Skin epidermis (tissue), 12 donors: ENCODE measurements at regions not wholly inside any gene's neighbourhood (a gene's known extent, or its start where the extent isn't known, plus 50 kb on each side); places are given as distances from the start of the nearest gene placed in this dataset.

Experiments used
- H3K27ac ChIP-seq, 21 experiments: fragments of 200-600 bp; sonication (generic) in 11 of 21; one replicate each; pipeline ENCODE4 v1.5.0; 2020; ENCODE audit warnings: mild to moderate bottlenecking in 3 of 21, inconsistent platforms in 2 of 21, moderate library complexity in 2 of 21
- H3K4me3 ChIP-seq, 7 experiments: fragments of 200-600 bp; sonication (generic) in 2 of 7; one replicate each; pipeline ENCODE4 v1.5.0; 2020; ENCODE audit warnings: inconsistent platforms in 2 of 7, mild to moderate bottlenecking in 2 of 7, moderate library complexity in 1 of 7

DNA sequence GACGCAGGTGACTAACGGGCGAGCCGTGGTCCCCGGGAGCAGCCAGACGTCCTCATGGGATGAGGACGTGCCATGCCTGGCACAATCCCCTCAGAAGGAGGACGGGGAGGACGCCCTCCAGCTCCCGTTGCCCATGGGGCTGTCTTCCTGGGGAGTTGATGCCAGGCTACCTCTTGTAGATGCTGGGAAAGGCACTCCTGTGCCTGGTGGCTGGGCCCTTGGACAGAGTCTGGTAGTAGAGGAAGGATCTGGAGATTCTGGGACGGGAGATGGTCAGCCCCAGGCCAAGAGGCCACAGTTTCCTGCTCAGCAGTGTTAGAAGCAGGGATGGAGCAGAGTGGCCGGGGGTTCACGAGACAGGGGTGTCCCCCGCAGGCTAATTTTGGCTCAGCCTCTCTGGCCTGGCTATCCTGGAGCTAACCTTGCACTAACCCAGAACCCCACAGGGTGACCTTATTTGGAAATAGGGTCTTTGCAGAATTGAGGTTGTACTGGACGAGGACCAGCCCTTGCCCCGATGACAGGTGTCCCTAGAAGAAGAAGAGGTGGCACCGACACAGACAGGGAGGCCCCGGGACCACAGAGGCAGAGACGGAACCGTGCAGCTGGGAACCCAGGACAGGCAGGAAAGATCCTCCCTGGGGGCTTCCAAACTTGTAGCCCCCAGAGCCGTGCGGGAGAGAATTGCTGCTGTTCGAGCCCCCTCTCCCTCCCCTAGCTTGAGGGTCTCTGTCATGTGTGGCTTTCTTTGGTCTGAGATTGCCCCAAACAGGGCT is 50.1 kb upstream of the ADRA2C start:
- no peak overlapping the region for H3K27ac ChIP-seq
- no peak overlapping the region for H3K4me3 ChIP-seq

DNA sequence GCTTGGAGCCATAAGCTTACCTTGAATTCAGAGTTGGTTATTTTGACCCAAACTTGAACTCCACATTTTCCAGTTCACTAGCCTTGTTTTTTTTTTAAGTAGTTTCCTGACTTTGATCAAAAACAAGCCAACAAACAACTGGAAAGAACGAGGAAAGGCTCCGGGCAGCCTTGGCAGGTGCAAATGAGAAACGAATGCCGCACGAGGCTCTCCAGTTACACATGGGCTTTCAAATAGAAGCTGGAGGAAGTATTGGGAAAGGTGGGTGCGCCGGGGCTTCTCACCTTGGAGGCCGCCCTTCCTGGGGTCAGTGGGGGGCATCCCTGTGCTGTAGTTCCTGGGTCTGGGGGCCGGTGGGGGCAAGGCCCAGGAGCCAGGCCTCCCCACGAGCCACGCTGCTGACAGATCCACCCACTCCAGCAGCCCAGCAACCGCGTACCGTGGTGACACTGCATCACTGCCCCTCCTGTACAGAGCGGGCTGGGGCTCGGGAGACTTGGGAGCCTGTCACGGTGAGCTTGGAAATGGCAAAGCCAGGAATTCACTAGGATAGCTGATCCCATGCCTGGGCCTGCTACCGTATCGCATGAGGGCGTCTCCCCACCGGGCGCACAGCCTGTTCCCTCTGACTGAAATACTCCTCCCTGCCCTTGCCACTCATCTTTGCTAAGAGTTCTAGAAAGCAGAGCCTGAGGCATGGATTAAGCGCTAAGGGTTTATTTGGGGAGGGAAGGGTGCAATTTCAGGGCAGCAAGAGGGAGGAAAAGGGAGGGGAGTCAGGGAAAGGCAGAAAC is 50.9 kb upstream of the ADRA2C start:
- no peak overlapping the region for H3K27ac ChIP-seq
- H3K4me3 ChIP-seq: no peak overlapping the region

DNA sequence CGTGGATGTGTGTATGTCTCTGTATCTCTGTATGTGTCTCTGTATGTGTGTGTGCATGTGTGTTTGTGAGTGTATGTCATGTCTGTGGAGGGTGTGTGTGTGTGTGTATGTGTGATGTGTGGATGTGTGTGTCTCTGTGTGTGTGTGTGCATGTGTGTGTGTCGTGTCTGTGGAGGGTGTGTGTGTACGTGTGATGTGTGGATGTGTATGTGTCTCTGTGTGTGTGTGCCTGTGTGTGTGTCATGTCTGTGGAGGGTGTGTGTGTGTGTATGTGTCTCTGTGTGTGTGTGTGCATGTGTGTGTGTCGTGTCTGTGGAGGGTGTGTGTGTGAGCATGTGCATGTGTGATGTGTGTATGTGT is 51.6 kb upstream of the ADRA2C start:
- Histone ChIP-seq H3K4me3 (no peak overlapping the region), H3K27ac (no peak overlapping the region)

DNA sequence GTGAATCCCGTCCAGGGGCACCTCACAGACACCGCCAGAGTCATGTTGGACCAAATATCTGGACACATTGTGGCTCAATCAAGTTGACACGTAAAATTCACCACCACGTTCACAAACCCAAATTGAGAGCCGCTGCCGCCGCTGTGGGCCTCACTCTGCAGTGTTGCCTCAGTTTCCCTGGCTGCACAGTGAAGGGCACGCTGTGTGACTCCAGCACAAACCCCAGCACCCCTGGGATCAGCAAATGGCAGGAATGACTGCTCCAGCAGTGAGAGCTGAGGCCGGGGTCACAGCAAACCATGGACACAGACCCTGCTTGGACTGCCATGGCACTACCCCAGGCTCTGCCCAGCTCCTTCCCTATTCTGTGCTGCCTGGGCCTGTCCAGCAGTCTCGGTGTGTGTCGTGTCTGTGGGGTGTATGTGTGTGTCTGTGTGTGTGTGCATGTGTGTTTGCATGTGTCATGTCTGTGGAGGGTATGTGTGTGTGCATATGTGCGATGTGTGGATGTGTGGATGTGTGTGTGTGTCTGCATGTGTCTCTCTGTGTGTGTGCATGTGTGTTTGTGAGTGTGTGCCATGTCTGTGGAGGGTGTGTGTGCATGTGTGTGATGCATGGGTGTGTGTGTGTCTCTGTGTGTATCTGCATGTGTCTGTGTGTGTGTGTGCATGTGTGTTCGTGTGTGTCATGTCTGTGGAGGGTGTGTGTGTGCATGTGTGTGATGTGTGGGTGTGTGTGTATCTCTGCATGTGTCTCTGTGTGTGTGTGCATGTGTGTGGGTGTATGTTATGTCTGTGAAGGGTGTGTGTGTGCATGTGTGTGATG is 52.2 kb upstream of the ADRA2C start:
- Histone ChIP-seq H3K27ac (no peak overlapping the region), H3K4me3 (no peak overlapping the region)

DNA sequence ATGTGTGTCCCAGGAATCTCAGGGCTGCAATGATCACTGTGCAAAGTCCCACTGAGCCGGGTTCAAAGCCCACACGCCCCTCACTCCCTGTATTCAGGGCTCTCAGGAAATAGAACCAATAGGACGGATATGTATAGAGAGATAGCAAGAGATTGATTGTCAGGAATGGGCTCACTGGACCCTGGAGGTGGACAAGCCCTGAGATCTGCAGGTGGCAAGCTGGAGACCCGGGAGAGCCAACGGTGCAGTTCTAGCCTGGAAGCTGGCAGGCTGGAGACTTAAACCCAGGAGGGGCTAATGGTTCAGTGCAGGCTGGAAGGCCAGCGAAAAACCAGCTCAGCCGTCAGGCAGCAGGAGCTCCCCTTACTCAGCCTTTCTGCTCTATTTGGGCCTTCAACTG is 52.8 kb upstream of the ADRA2C start:
- no peak overlapping the region for H3K27ac ChIP-seq

DNA sequence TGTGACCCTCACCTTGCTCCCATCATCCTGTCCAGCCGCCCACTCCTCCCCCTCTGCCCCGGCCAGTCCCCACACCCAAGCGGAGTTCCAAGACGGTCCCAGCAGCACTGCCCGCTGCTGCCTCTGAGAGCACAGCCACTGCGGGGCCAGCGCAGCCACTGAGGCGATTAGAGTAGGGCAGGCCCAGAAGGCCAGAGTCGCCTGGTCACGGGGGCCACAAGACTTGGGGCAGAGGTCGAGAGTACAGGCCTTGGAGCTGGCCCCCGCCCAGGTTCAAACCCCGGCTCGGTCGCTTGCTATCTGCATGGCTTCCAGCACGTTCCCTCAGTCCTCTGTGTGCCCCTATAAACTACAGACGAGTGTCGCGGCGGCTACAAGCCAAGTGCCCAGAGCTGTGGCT is 53.2 kb upstream of the ADRA2C start:
- Histone ChIP-seq H3K27ac (no peak overlapping the region), H3K4me3 (no peak overlapping the region)

More for the DNA sequence above, 52.8 kb upstream of the ADRA2C start:
- no peak overlapping the region for H3K4me3 ChIP-seq

DNA sequence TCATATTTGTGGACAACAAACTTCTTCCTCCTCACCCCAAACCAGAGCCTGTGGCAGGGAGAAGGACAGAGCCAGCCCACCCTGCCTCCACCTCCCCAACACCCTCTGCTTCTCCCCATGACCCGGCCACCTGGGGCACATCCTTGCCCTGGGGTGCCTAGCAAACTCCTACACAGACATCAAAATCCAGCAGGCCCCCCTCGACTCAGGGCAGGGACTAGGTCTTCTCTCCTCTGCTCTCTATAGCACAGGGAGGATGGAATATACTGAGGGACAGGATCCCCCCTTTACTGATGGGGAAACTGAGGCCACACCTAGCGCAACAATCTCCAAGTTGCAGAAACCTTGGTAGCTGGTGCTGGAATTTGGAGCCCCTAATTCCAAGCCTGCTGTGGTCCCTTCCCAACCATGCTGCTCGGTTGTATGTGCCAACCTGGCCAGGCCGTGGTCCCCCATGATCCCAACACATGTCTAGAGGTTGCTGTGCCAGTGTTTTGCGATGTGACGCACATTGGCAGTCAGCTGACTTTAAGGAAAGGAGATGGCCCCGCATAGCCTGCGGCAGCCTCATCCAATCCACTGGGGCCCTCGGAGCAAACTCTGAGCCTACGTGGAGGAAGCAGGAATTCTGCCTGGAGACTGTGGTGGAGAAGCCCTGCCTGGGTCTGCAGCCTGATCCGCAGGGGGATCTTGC is 53.9 kb upstream of the ADRA2C start:
- Histone ChIP-seq H3K27ac (no peak overlapping the region), H3K4me3 (no peak overlapping the region)

DNA sequence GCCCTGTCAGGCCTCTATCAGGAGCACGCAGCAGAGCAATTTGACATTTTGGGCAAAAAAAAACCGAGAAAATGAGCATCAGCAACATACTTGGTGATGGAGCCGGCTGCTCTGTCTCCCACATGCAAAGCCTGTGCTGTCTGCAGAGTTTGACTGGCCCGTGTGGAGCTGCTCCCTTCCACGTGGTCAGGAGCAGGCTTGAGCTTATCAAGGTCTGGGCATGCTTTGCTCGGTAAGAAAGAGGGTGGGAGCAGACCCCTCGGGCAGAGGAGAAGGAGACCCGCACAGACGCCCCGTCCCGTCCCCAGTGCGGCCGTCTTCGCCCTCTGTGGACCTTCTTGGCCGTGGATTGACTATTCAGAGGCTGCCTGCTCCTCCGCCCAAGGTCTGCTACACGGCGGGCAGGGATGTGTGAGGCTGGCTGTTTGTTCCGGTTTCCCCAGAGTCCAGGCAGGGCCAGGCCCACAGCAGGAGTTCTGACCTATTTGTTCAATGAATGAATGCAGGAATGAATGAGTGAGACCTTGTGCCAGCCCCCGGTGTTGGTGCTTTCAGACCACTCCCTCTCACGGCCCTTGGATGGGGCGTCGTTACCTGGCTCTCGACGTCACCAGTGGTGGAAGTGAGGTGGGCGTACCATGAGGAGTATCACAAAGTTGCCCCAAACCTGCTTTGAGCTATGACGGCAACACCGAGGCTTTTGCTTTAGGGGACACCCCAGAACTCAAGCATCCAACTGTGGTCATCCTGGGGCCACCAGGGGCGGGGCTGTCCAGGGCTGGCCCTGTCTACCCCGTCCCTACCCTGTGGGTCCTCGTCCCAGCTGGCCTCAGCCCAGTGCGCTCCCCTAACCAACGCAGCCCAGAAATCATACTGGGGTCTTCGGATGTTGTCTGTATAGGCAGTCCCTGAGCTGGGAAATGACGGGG is 54.7 kb upstream of the ADRA2C start:
- H3K4me3 ChIP-seq: no peak overlapping the region
- no peak overlapping the region for H3K27ac ChIP-seq

DNA sequence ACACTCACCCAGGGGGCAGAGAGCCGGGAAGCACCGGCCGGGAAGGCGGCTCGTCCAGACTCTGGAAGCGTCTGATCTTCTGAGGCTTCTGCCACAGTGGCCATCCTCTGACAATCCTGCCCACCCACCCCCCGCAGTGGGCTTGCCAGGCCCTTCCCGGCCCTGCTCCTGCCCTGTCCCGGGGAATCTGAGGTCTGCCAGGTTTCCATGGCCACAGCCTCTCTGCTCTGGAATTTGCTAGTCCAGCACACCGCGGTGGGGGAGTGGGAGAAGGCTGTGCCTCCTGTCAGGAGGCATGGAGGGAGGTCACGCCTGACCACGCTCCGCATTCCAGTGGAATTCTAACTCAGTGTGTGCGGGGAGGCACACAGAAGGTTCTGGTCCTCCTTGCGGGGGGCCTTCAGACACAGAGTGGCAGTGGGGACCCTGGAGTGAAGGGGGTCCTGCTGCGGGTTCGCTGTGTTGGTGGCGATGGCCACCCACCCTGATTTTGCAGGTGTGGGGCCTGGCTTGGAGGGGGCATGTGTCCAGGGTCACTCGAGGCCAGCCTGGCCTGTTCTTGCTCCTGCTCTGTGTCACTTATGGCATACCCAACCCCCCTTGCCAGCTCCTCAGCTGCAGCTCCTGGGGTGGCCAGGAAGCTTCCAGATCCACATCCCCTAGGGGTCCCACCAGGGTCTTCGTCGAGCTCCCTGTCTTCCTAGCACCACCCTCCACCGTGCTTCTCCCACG is 55.6 kb upstream of the ADRA2C start:
- Histone ChIP-seq H3K27ac (no peak overlapping the region), H3K4me3 (no peak overlapping the region)

DNA sequence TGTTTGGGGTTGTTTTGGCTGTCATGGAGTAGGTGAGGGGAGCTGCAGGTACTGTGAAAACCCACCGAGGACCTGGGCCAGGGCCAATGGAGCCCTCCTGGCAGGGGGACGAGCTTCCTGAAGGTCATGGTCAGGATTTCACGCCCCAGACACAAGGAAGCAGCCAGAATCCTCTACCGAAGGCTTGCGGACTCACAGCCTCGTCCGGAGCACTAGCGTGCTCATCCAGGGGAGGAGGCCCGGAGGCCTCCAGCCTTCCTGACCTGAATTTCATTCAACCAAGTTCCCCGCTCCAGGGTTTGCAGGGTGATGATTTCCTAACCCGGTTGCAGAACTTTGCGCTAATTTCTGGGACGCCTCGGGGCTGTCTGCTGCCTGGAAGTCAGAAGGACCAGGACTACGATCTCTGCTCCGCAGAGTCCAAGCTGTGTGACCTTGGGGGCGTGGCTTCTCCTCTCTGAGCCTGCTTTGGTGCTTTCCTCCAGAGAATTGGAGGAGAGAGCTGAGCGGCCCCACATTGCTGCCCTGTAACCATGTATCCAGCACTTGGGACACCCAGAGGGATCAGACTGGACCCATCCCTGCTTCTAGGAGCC is 56.2 kb upstream of the ADRA2C start:
- Histone ChIP-seq H3K27ac (no peak overlapping the region), H3K4me3 (no peak overlapping the region)

DNA sequence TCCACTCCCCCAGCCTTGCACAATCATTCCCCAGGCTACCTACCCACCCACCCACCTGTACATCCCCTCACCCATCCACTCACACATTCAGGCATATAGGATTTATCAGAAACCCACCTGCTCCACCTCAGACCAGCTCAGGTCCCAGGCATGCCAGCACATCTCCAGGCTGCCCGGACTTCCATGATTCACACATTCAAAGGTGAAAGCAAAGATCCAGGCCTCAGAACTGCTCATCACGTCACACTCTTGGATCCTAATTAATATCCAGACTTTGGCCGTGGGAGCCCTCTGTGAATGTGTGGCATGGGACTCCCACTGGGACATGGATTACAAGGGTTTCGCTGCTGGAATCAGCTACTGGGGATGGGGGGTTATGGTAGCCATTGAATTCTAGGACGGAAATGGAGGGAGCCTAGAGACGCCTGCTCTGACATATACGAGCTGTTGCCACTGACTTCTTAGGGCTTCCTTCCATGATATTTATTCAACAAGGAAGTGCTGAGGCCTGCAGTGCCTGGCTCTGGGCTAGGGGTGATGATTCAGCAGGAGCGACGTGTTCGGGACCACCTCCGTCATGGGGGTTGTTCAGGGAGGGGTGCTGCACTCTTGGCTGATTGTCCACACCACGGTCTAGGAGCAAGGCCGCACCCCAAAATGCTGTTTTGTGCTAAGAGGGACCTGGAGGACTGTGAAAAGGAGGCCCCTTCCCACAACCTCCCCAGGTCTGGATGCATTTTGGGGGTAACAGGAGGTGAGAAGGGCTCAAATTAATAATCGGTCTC is 56.9 kb upstream of the ADRA2C start:
- H3K4me3 ChIP-seq: no peak overlapping the region
- H3K27ac ChIP-seq: no peak overlapping the region

DNA sequence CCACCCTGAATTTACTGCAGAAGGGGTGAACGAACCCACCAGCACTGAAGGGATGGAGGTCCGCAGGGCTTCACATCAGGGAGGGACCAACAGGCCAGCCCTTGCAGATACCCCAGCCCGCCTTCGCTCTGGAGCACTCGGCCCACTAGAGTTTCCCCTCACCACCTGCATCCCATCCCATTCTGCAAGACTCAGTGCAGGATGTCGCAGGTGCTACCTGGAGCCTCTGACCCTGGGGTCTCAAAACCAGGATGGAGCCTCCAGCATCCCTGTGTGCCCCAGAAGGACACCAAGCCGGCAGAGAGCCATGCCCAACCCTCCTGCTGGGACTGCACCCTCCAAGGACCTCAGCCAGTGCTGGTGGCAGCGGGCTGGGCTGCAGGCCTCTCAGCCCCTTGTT is 57.6 kb upstream of the ADRA2C start:
- Histone ChIP-seq H3K4me3 (no peak overlapping the region), H3K27ac (no peak overlapping the region)

DNA sequence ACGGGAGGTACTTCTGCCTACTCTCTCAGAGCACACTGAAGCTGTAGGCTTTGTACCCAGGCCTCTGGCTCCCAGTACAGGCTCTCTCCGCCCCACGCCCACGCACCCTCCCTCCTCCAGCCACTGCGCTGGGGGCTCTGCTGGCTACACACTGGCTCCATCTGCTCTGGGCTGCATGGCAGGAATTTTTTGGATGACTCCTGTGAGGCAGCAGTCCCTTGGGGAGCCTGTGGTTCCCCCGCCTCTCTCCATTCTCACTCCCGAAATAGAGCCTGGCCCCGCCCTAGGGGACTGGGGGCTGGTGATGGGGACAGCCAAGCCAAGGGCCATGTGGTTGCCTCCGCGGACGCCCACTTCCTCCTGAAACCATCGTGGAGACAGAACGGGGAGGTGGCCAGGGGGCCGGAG is 58.1 kb upstream of the ADRA2C start:
- Histone ChIP-seq H3K27ac (peak overlapping the region in 2 of 21 experiments; percentile 9 to 29), H3K4me3 (no peak overlapping the region)

DNA sequence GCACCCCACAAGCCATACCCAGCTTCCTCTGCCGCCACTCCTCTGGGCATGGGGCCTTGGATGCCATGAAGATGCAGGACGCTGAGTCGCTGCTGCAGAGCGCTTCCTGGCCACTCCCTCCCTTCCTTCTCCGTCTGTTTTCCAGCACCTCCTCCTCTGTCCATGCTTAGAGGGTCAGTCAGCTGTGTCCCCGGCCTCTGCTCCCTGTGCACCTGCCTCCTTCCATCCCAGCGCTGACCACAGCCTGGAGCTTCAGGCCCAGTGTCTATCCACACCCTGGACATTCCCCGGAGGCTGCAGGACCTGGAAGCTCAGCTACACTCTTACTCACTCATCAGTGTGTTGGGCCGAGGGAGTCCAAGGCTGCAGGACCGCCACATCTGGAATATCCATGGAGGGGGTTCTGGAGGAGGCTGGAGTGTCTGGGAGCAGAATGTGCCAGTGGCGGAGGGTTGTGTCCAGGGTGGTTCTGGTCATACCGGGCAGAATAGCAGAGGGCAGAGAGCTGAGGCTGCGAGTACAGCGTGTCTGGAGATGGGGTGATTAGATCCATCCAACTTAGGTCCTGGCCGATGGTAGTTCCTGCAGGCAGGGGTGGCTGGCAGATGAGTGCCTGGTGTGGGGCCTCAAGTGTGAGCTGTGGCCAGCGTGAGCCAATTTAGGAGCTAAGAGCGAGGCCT is 58.6 kb upstream of the ADRA2C start:
- H3K4me3 ChIP-seq: no peak overlapping the region
- peak overlapping the region in 2 of 21 experiments; percentile 9 to 29 for H3K27ac ChIP-seq

DNA sequence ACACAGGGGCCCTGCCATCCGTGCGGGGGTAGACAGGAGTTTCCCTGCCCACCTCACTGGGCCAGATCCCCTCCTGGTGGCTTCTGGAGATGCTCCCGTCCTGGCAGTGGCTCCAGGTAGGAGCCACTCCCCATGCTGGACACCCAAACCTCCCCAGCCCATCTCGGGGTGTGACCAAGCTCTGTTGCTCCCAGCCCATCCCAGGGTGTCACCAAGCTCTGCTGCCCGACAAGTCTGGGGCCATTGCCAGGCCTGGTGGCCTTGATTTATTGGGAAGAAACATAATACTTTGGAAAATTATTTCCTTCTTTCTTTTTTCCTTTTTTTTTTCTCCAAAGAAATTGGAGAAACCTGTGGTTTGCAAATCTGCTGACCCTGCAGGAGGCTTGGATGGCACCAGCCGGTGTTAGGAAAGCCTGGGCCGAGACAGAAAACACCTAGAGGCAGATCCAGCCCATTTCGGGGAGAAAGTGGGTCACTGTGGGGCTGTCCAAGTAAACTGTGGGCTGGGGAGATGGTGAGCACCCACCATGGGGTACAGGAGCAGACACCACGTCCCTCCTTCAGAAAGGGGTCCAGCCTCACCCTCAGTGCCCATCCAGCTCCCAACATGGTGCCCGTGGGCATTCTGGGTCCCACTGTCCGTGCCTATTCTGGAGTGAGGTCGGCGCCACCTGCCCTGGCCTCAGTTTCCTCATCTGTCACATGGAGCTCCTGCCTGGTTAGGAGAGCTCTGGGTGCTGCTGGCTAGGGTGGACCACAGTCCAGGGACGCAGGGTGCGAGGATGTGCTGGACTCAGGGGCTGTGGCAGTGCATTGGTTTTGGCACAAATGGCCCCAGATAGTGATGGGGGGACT is 59.4 kb upstream of the ADRA2C start:
- no peak overlapping the region for H3K27ac ChIP-seq
- H3K4me3 ChIP-seq: no peak overlapping the region

DNA sequence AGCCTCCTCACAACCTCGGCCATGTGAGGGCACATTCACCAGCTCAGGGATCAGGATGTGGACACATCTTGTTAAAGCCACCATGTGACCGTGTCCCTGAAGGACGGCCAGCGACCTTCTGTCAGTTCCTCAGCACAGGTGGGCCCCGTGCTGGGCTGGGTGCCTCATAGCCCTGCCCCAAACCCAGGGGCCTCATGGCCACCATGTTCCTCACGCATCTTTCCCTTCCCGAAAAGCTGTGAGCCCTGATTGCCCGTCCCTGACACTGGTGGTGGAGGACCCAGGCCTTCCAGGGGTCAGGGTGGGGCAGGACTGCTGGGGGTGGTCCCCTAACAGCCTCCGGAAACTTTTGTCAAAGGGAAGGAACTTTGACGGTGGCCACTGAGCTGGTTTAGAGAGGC is 60.1 kb upstream of the ADRA2C start:
- Histone ChIP-seq H3K4me3 (no peak overlapping the region), H3K27ac (no peak overlapping the region)
